ENCODE measurements at regions not wholly inside any gene's neighbourhood (a gene's known extent, or its start where the extent isn't known, plus 50 kb on each side); places are given as distances from the start of the nearest gene placed in this dataset.
"Not testable (repeated sequence)": the region's sequence is repeated elsewhere in the genome, so short reads cannot be mapped to it uniquely, and the experiment has no call there.

DNA sequence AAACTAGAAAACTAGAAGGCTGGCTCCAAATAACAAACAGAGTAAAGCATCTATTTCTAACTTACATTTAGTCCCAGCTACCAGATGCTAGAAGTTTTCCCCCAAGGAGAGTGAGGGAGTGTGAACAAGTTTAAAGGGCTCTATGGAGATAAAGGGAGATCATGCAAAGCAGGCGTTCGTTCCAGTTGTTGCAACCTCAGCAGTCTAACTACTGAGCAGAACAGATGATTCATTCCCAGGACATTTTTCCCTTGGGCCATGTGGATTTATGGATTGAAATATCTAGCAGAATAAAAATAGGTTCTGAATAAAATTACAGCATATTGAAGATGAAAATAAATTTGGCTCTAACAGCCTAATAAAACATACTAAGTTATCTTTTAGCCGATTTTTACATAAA lies 154.8 kb upstream of the TTC14 start:
- H3K27me3 Mint-ChIP-seq (ENCODE audit: insufficient read depth, unreplicated experiment): no peaks in the 10 kb centered on the region
- peaks cover 14% of the 10 kb centered on the region for H3K9me3 Mint-ChIP-seq (ENCODE audit: unreplicated experiment)
- ChIA-PET CTCF (no interaction called here), POLR2A (no interaction called here)
- peak; percentile 63 for DNase-seq (ENCODE audit: unreplicated experiment)
- TF ChIP-seq, protein P1, sequence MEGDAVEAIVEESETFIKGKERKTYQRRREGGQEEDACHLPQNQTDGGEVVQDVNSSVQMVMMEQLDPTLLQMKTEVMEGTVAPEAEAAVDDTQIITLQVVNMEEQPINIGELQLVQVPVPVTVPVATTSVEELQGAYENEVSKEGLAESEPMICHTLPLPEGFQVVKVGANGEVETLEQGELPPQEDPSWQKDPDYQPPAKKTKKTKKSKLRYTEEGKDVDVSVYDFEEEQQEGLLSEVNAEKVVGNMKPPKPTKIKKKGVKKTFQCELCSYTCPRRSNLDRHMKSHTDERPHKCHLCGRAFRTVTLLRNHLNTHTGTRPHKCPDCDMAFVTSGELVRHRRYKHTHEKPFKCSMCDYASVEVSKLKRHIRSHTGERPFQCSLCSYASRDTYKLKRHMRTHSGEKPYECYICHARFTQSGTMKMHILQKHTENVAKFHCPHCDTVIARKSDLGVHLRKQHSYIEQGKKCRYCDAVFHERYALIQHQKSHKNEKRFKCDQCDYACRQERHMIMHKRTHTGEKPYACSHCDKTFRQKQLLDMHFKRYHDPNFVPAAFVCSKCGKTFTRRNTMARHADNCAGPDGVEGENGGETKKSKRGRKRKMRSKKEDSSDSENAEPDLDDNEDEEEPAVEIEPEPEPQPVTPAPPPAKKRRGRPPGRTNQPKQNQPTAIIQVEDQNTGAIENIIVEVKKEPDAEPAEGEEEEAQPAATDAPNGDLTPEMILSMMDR (IDR thresholded peaks at IDR 0.05; ENCODE audit: unreplicated experiment): no peak
- H3K36me3 Mint-ChIP-seq (ENCODE audit: insufficient read depth, unreplicated experiment): no peaks in the 10 kb centered on the region
- no peak overlapping the region for H3K4me3 Mint-ChIP-seq (ENCODE audit: unreplicated experiment)
- no TSS peak for BruUV-seq (replicated peaks)
- H3K4me1 Mint-ChIP-seq (ENCODE audit: insufficient read depth, unreplicated experiment): peaks cover 4% of the 10 kb centered on the region
- intact Hi-C loops (cut with micrococcal nuclease): no loop called here
- H3K27ac Mint-ChIP-seq (ENCODE audit: low read depth, unreplicated experiment): no peak overlapping the region

DNA sequence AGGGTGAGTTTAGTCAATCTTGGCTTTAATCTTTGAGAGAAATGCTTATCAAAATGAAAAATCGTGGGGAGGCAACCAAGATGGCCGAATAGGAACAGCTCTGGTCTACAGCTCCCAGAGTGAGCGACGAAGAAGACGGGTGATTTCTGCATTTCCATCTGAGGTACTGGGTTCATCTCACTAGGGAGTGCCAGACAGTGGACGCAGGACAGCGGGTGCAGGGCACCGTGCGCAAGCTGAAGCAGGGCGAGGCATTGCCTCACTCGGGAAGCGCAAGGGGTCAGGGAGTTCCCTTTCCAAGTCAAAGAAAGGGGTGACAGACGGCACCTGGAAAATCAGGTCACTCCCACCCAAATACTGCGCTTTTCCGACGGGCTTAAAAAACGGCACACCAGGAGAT lies 153.6 kb upstream of the TTC14 start:
- H3K27me3 Mint-ChIP-seq (ENCODE audit: insufficient read depth, unreplicated experiment); H3K36me3 Mint-ChIP-seq (ENCODE audit: insufficient read depth, unreplicated experiment); intact Hi-C loops (cut with micrococcal nuclease); H3K4me3 Mint-ChIP-seq (ENCODE audit: unreplicated experiment); DNase-seq (ENCODE audit: unreplicated experiment); BruUV-seq (replicated peaks); CTCF ChIA-PET; H3K4me1 Mint-ChIP-seq (ENCODE audit: insufficient read depth, unreplicated experiment); POLR2A ChIA-PET; H3K27ac Mint-ChIP-seq (ENCODE audit: low read depth, unreplicated experiment): not testable (repeated sequence)
- H3K9me3 Mint-ChIP-seq (ENCODE audit: unreplicated experiment): peaks cover 14% of the 10 kb centered on the region

DNA sequence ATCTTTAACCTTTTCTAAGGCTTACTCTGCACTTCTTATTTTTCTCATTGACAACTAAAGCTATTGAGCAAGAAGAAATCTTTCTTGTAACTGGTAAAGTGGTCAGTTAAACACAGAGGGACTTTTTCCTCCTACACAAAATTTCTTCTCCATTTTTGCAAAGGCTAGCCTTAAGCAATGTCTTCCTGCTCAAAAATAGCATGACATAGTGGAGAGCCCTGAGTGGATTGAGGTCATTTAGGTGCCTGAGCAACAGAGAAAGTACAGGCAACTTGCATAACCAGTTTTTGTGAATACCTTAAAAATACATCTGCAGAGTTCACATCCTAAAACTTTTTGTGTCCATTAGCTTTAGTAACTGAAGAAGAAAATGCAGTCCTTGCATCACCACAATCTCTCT lies 144.7 kb upstream of the TTC14 start:
- H3K9me3 Mint-ChIP-seq (ENCODE audit: unreplicated experiment): no peaks in the 10 kb centered on the region
- H3K36me3 Mint-ChIP-seq (ENCODE audit: insufficient read depth, unreplicated experiment): no peaks in the 10 kb centered on the region
- H3K27ac Mint-ChIP-seq (ENCODE audit: low read depth, unreplicated experiment): no peak overlapping the region
- intact Hi-C loops (cut with micrococcal nuclease): no loop called here
- no peaks in the 10 kb centered on the region for H3K4me1 Mint-ChIP-seq (ENCODE audit: insufficient read depth, unreplicated experiment)
- ChIA-PET POLR2A (no interaction called here), CTCF (interaction anchor here (0.6 kb wide), 2 partner anchors 20 to 719 kb away, joined by 3 read pairs; no protein-coding TSS in a partner anchor)
- no peak overlapping the region for H3K4me3 Mint-ChIP-seq (ENCODE audit: unreplicated experiment)
- BruUV-seq (replicated peaks): no TSS peak
- H3K27me3 Mint-ChIP-seq (ENCODE audit: insufficient read depth, unreplicated experiment): no peaks in the 10 kb centered on the region
- TF ChIP-seq, protein P1 (IDR thresholded peaks at IDR 0.05; ENCODE audit: unreplicated experiment): no peak
- DNase-seq (ENCODE audit: unreplicated experiment): no peak

DNA sequence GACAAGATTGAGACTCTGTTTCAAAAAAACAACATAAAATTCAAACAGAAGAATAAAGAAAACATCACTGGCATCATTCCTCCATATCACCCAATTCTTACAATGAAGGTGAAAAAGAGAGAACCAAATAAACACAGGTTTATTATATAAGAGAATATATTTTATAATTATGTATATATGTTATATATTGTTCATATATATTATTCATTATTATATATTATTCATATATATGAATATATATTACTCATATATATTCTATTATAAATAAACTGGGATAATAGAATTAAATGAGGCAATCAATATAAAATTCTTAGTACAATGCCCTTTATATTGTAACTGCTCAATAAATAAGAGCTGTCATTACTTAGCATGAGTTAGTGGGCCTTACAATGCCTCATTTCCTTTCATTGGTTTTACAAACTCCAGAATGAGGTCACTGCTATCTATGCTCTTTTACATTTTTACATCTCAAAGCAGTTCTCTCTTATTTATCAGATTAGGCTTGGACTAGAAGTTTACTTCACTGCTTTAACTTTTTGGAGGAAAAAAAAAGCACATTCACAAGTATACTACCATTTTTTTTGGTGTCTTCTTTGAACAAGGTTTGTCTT lies 135.5 kb upstream of the TTC14 start:
- H3K27me3 Mint-ChIP-seq (ENCODE audit: insufficient read depth, unreplicated experiment): no peaks in the 10 kb centered on the region
- H3K27ac Mint-ChIP-seq (ENCODE audit: low read depth, unreplicated experiment): no peak overlapping the region

More for the DNA sequence above, 135.5 kb upstream of the TTC14 start:
- BruUV-seq (replicated peaks): no TSS peak
- intact Hi-C loops (cut with micrococcal nuclease): no loop called here
- TF ChIP-seq, protein P1 (IDR thresholded peaks at IDR 0.05; ENCODE audit: unreplicated experiment): no peak
- Mint-ChIP-seq H3K9me3 (ENCODE audit: unreplicated experiment) (no peaks in the 10 kb centered on the region), H3K36me3 (ENCODE audit: insufficient read depth, unreplicated experiment) (no peaks in the 10 kb centered on the region), H3K4me1 (ENCODE audit: insufficient read depth, unreplicated experiment) (peaks cover 6% of the 10 kb centered on the region), H3K4me3 (ENCODE audit: unreplicated experiment) (no peak overlapping the region)
- POLR2A ChIA-PET: no interaction called here
- DNase-seq (ENCODE audit: unreplicated experiment): no peak
- CTCF ChIA-PET: interaction anchor here (0.5 kb wide), 1 partner anchor 61 kb away, joined by 3 read pairs; no protein-coding TSS in a partner anchor

All from MCF 10A (cell line).